ENCODE measurements at regions not wholly inside any gene's neighbourhood (a gene's known extent, or its start where the extent isn't known, plus 50 kb on each side); places are given as distances from the start of the nearest gene placed in this dataset.

- Histone ChIP-seq H3K27ac (no peak overlapping the region), H3K4me3 (no peak overlapping the region), H3K9me3 (no peaks in the 10 kb centered on the region), H3K4me1 (no peaks in the 10 kb centered on the region), H3K27me3 (no peaks in the 10 kb centered on the region), H3K36me3 (no peaks in the 10 kb centered on the region)
- intact Hi-C loops (cut with DNase I; ENCODE audit: low total_unique reads) (no loop called here), in situ Hi-C loops (cut with MboI; ENCODE audit: low sequenced_read_pairs in 4 of 4) (no loop called here)
- TF ChIP-seq, protein P1, sequence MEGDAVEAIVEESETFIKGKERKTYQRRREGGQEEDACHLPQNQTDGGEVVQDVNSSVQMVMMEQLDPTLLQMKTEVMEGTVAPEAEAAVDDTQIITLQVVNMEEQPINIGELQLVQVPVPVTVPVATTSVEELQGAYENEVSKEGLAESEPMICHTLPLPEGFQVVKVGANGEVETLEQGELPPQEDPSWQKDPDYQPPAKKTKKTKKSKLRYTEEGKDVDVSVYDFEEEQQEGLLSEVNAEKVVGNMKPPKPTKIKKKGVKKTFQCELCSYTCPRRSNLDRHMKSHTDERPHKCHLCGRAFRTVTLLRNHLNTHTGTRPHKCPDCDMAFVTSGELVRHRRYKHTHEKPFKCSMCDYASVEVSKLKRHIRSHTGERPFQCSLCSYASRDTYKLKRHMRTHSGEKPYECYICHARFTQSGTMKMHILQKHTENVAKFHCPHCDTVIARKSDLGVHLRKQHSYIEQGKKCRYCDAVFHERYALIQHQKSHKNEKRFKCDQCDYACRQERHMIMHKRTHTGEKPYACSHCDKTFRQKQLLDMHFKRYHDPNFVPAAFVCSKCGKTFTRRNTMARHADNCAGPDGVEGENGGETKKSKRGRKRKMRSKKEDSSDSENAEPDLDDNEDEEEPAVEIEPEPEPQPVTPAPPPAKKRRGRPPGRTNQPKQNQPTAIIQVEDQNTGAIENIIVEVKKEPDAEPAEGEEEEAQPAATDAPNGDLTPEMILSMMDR (IDR thresholded peaks at IDR 0.05 in 4 of 5, conservative IDR thresholded peaks at IDR 0.05 in 1 of 5): no peak
- no peak for TF ChIP-seq POLR2A (IDR thresholded peaks at IDR 0.05)
- DNase-seq: no peak
- no peak for ATAC-seq
Measured at GRCh38 chr15:39502611-39503195, 78.2 kb upstream of the THBS1 start.

DNA sequence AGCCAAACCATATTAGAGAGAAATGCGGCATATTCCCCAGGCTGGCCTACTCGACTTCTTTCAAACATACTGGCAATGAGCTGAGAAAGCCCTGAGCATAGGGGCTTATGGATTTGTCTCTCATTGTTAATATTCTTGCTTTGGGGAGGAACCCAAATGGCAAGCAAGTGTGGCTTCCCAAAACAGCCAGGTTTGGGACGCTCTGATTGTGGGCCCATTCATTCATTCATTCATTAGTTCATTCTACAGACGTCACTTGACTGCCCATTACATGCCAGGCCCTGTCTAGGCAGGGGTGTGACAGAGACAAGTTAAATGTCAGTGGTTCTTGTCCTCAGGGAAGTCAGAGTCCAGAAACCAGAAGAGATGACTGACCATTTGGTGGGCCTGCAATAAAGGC lies 77.4 kb upstream of the THBS1 start:
- no peak overlapping the region for H3K4me3 ChIP-seq
- in situ Hi-C loops (cut with MboI; ENCODE audit: low sequenced_read_pairs in 4 of 4): no loop called here
- TF ChIP-seq, protein P1 (IDR thresholded peaks at IDR 0.05 in 4 of 5, conservative IDR thresholded peaks at IDR 0.05 in 1 of 5): no peak
- no peak for TF ChIP-seq POLR2A (IDR thresholded peaks at IDR 0.05)
- no peaks in the 10 kb centered on the region for H3K36me3 ChIP-seq
- no peak overlapping the region for H3K27ac ChIP-seq
- H3K27me3 ChIP-seq: no peaks in the 10 kb centered on the region
- intact Hi-C loops (cut with DNase I; ENCODE audit: low total_unique reads): no loop called here
- ATAC-seq (no peak), DNase-seq (no peak)
- H3K9me3 ChIP-seq: no peaks in the 10 kb centered on the region
- no peaks in the 10 kb centered on the region for H3K4me1 ChIP-seq

DNA sequence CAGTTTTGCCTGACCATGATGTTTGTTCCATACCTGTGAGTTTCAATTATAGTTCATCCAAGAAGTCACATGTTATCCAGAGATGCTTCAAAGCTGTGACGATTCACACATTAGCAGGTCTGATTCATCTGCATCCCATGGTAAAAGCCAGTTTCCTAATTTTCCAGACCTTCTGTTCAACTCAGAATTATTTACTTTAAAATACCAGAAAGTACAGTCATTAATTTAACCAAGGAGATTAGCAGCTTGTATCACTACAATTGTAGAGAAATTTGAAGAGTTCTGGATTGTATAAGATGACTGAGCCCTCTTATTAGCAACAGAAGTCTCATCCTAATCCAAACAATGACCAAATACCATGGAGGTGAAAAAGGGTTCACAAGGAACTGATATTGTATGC lies 76.1 kb upstream of the THBS1 start:
- DNase-seq (no peak), ATAC-seq (no peak)
- Histone ChIP-seq H3K27me3 (no peaks in the 10 kb centered on the region), H3K4me3 (no peak overlapping the region), H3K36me3 (no peaks in the 10 kb centered on the region), H3K4me1 (no peaks in the 10 kb centered on the region), H3K27ac (no peak overlapping the region), H3K9me3 (no peaks in the 10 kb centered on the region)
- in situ Hi-C loops (cut with MboI; ENCODE audit: low sequenced_read_pairs in 4 of 4): no loop called here
- TF ChIP-seq POLR2A (IDR thresholded peaks at IDR 0.05): no peak
- TF ChIP-seq, protein P1 (IDR thresholded peaks at IDR 0.05 in 4 of 5, conservative IDR thresholded peaks at IDR 0.05 in 1 of 5): no peak
- intact Hi-C loops (cut with DNase I; ENCODE audit: low total_unique reads): no loop called here

GRCh38 chr15:39506146-39506545 lies 74.7 kb upstream of the THBS1 start:
- H3K9me3 ChIP-seq: no peaks in the 10 kb centered on the region
- intact Hi-C loops (cut with DNase I; ENCODE audit: low total_unique reads) (no loop called here), in situ Hi-C loops (cut with MboI; ENCODE audit: low sequenced_read_pairs in 4 of 4) (no loop called here)
- H3K27me3 ChIP-seq: no peaks in the 10 kb centered on the region
- H3K4me3 ChIP-seq: no peak overlapping the region
- no peak overlapping the region for H3K27ac ChIP-seq
- DNase-seq: no peak
- no peaks in the 10 kb centered on the region for H3K4me1 ChIP-seq
- TF ChIP-seq POLR2A (IDR thresholded peaks at IDR 0.05): no peak
- TF ChIP-seq, protein P1 (IDR thresholded peaks at IDR 0.05 in 4 of 5, conservative IDR thresholded peaks at IDR 0.05 in 1 of 5): no peak
- ATAC-seq: no peak
- H3K36me3 ChIP-seq: no peaks in the 10 kb centered on the region

DNA sequence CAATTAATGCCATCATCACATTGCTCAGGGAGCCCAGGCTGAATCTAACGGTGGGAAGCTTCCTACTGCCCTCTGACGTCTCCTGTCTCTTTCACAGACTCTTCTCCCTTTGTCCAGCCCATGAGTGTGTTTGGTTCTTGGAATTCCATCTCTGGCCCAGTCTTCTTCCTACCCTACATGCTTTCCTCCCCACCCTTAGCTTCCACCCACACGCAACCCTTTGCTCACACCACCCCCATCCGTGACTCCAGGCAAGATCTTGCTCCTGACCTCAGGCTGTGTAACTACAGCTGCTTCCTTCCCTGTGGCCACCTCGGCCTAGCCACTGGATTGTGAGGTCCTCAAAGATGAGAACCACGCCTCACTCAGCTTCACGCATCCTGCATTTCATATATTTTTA lies 72.3 kb upstream of the THBS1 start:
- Histone ChIP-seq H3K4me1 (no peaks in the 10 kb centered on the region), H3K9me3 (no peaks in the 10 kb centered on the region), H3K27me3 (no peaks in the 10 kb centered on the region), H3K27ac (no peak overlapping the region), H3K4me3 (no peak overlapping the region), H3K36me3 (no peaks in the 10 kb centered on the region)
- no peak for TF ChIP-seq POLR2A (IDR thresholded peaks at IDR 0.05)
- TF ChIP-seq, protein P1 (IDR thresholded peaks at IDR 0.05 in 4 of 5, conservative IDR thresholded peaks at IDR 0.05 in 1 of 5): no peak
- ATAC-seq: no peak
- intact Hi-C loops (cut with DNase I; ENCODE audit: low total_unique reads) (no loop called here), in situ Hi-C loops (cut with MboI; ENCODE audit: low sequenced_read_pairs in 4 of 4) (no loop called here)
- DNase-seq: no peak
